OCI-LY3 (cell line): ENCODE measurements at regions not wholly inside any gene's neighbourhood (a gene's known extent, or its start where the extent isn't known, plus 50 kb on each side); places are given as distances from the start of the nearest gene placed in this dataset.
"Not testable (repeated sequence)": the region's sequence is repeated elsewhere in the genome, so short reads cannot be mapped to it uniquely, and the experiment has no call there.

Experiments
- H2AFZ ChIP-seq: fragments of 200-600, 300-600 bp; shearing (Covaris generic); 2 replicates; pipeline ENCODE4 v1.6.0; 2014; ENCODE audit warnings: antibody characterized with exemption, low read depth, low read length
- H3K27ac ChIP-seq: fragments of 200-600, 300-600 bp; sonication (generic); 2 replicates; pipeline ENCODE4 v1.5.1; 2014; ENCODE audit warnings: mild to moderate bottlenecking, low read length, moderate library complexity, mixed read lengths
- H3K27me3 ChIP-seq: fragments of 200-600, 300-600 bp; sonication (generic); 2 replicates; pipeline ENCODE4 v1.6.1; 2014; ENCODE audit warnings: low read depth, low read length, mixed read lengths
- H3K36me3 ChIP-seq: fragments of 200-600, 300-600 bp; sonication (generic); replicated peaks from 2 replicates; pipeline ENCODE3; 2014; ENCODE audit warnings: low read depth, low read length, mixed read lengths
- H3K4me1 ChIP-seq: fragments of 300-600, 200-600 bp; sonication (generic); 2 replicates; pipeline ENCODE4 v1.6.1; 2014; ENCODE audit warnings: low read length, mixed read lengths
- H3K4me2 ChIP-seq: fragments of 200-600, 300-600 bp; sonication (generic); 2 replicates; pipeline ENCODE4 v1.6.1; 2014; ENCODE audit warnings: low read length, mixed read lengths
- H3K4me3 ChIP-seq: fragments of 300-600, 200-600 bp; sonication (generic); 2 replicates; pipeline ENCODE4 v1.5.1; 2014; ENCODE audit warnings: antibody characterized with exemption, mild to moderate bottlenecking, low read length, moderate library complexity
- H3K79me2 ChIP-seq: fragments of 300-600, 200-600 bp; shearing (Covaris generic); 2 replicates; pipeline ENCODE4 v1.6.1; 2014; ENCODE audit warnings: mild to moderate bottlenecking, low read length, mixed read lengths
- H3K9ac ChIP-seq: fragments of 300-600, 200-600 bp; shearing (Covaris generic); 2 replicates; pipeline ENCODE4 v1.6.0; 2014; ENCODE audit warnings: mild to moderate bottlenecking, low read length, moderate library complexity
- H3K9me3 ChIP-seq: fragments of 200-600, 300-600 bp; shearing (Covaris generic); 2 replicates; pipeline ENCODE4 v1.6.1; 2014; ENCODE audit warnings: low read length, mixed read lengths; ENCODE audit not compliant: insufficient read depth
- H4K20me1 ChIP-seq: fragments of 200-600, 300-600 bp; sonication (generic); 2 replicates; pipeline ENCODE4 v1.6.1; 2016; ENCODE audit warnings: low read length, mixed read lengths; ENCODE audit not compliant: insufficient read depth
- CTCF ChIP-seq: fragments of 200-600, 300-600 bp; sonication (generic); IDR thresholded peaks from 2 replicates; pipeline ENCODE4 v1.5.1; 2014; ENCODE audit warnings: antibody characterized with exemption, low read length, low read depth
- EZH2phosphoT487 ChIP-seq: fragments of 200-600 bp; shearing (Covaris generic); IDR thresholded peaks from 2 replicates; pipeline ENCODE4 v1.6.1; 2018; ENCODE audit warnings: antibody characterized with exemption, mixed run types, low read depth

GRCh38 chr7:73954181-73954580 lies 73.8 kb upstream of the ELN start:
- TF ChIP-seq CTCF (no peak), EZH2phosphoT487 (no peak)
- no peaks in the 10 kb centered on the region for H4K20me1 ChIP-seq
- peaks cover 4% of the 10 kb centered on the region for H3K27me3 ChIP-seq

GRCh38 chr7:73954861-73955260 lies 73.1 kb upstream of the ELN start:
- Histone ChIP-seq H4K20me1 (no peaks in the 10 kb centered on the region), H3K27ac (no peak overlapping the region), H3K27me3 (peaks cover 4% of the 10 kb centered on the region), H3K36me3 (no peaks in the 10 kb centered on the region), H3K9ac (no peak overlapping the region), H3K4me3 (no peak overlapping the region), H3K4me2 (no peak overlapping the region), H3K79me2 (no peaks in the 10 kb centered on the region), H3K9me3 (no peaks in the 10 kb centered on the region), H3K4me1 (peaks cover 10% of the 10 kb centered on the region), H2AFZ (no peak overlapping the region)
- TF ChIP-seq CTCF: no peak

More at GRCh38 chr7:73954181-73954580, 73.8 kb upstream of the ELN start:
- H3K4me2 ChIP-seq: no peak overlapping the region
- H3K27ac ChIP-seq: no peak overlapping the region
- H3K9me3 ChIP-seq: no peaks in the 10 kb centered on the region
- H3K4me1 ChIP-seq: peaks cover 10% of the 10 kb centered on the region
- no peak overlapping the region for H3K4me3 ChIP-seq
- no peak overlapping the region for H3K9ac ChIP-seq
- no peaks in the 10 kb centered on the region for H3K36me3 ChIP-seq
- no peaks in the 10 kb centered on the region for H3K79me2 ChIP-seq
- H2AFZ ChIP-seq: no peak overlapping the region

GRCh38 chr7:73960548-73960947 lies 67.4 kb upstream of the ELN start:
- Histone ChIP-seq H3K27me3 (no peaks in the 10 kb centered on the region), H3K4me3 (no peak overlapping the region), H3K79me2 (no peaks in the 10 kb centered on the region), H3K36me3 (no peaks in the 10 kb centered on the region), H3K4me2 (no peak overlapping the region), H3K9me3 (peaks cover 7% of the 10 kb centered on the region; the same call in 1 of the 2 replicates), H3K9ac (no peak overlapping the region), H3K4me1 (peaks cover 17% of the 10 kb centered on the region), H2AFZ (no peak overlapping the region; the same call in 1 of the 2 replicates), H3K27ac (no peak overlapping the region), H4K20me1 (no peaks in the 10 kb centered on the region)
- no peak for TF ChIP-seq CTCF
- TF ChIP-seq EZH2phosphoT487: no peak

GRCh38 chr7:73961991-73962390 lies 66.0 kb upstream of the ELN start:
- H3K9me3 ChIP-seq, H3K27ac ChIP-seq, H3K4me2 ChIP-seq, H2AFZ ChIP-seq, H3K36me3 ChIP-seq, H3K4me3 ChIP-seq, H3K79me2 ChIP-seq, H3K9ac ChIP-seq, H4K20me1 ChIP-seq, H3K27me3 ChIP-seq: not testable (repeated sequence)
- peaks cover 14% of the 10 kb centered on the region for H3K4me1 ChIP-seq
